Stimulated activated CD8-positive, alpha-beta memory T cell treated with anti-CD3 and anti-CD28 coated beads, Interleukin-12 subunit alpha, Interleukin-12 subunit beta, amount 100 ng/mL, for 4 hours (primary cell): ENCODE measurements at regions not wholly inside any gene's neighbourhood (a gene's known extent, or its start where the extent isn't known, plus 50 kb on each side); places are given as distances from the start of the nearest gene placed in this dataset.
A peak's percentile ranks its signal among the peaks of the same experiment; 100 is the strongest.

Experiments used
- DNase-seq: peaks from one replicate; pipeline ENCODE4 v3.0.0-alpha.2; 2020; ENCODE audit warnings: low read depth

GRCh38 chr17:77394540-77395295 lies 253.9 kb downstream of the SEC14L1 start:
- no peak for DNase-seq

GRCh38 chr17:77395501-77396048 lies 254.8 kb downstream of the SEC14L1 start:
- DNase-seq: no peak

GRCh38 chr17:77396610-77397009 lies 255.8 kb downstream of the SEC14L1 start:
- DNase-seq: no peak

GRCh38 chr17:77398274-77398673 lies 257.5 kb downstream of the SEC14L1 start:
- no peak for DNase-seq

GRCh38 chr17:77399319-77399957 lies 258.7 kb downstream of the SEC14L1 start:
- DNase-seq: no peak

- DNase-seq: peak; percentile 63
Measured at GRCh38 chr17:77400445-77400870, 259.7 kb downstream of the SEC14L1 start.

GRCh38 chr17:77402159-77402731 lies 261.5 kb downstream of the SEC14L1 start:
- DNase-seq: no peak

GRCh38 chr17:77403854-77404253 lies 263.1 kb downstream of the SEC14L1 start:
- no peak for DNase-seq

GRCh38 chr17:77404812-77405581 lies 264.2 kb downstream of the SEC14L1 start:
- DNase-seq: peak; percentile 74

GRCh38 chr17:77405867-77406732 lies 265.3 kb downstream of the SEC14L1 start:
- DNase-seq: no peak

- DNase-seq: no peak
Measured at GRCh38 chr17:77407321-77408277, 266.8 kb downstream of the SEC14L1 start.

- no peak for DNase-seq
Measured at GRCh38 chr17:77408284-77408683, 267.5 kb downstream of the SEC14L1 start.

- no peak for DNase-seq
Measured at GRCh38 chr17:77409282-77410161, 268.8 kb downstream of the SEC14L1 start.

GRCh38 chr17:77410470-77410869 lies 269.7 kb downstream of the SEC14L1 start:
- DNase-seq: no peak

- DNase-seq: no peak
Measured at GRCh38 chr17:77414811-77415400, 274.1 kb downstream of the SEC14L1 start.

GRCh38 chr17:77416105-77416713 lies 275.4 kb downstream of the SEC14L1 start:
- DNase-seq: no peak

- DNase-seq: no peak
Measured at GRCh38 chr17:77417575-77417974, 276.8 kb downstream of the SEC14L1 start.

- no peak for DNase-seq
Measured at GRCh38 chr17:77418609-77419008, 277.8 kb downstream of the SEC14L1 start.
